ENCODE measurements at regions not wholly inside any gene's neighbourhood (a gene's known extent, or its start where the extent isn't known, plus 50 kb on each side); places are given as distances from the start of the nearest gene placed in this dataset.

- no peaks in the 10 kb centered on the region for H3K9me1 ChIP-seq (ENCODE audit: control insufficient read depth, extremely low read depth, insufficient read depth, low read length)
- H2AFZ ChIP-seq (ENCODE audit: control insufficient read depth, low read length), result no peak overlapping the region
- dilution Hi-C loops (cut with MboI; ENCODE audit: extremely low pct_ligation_motif_present, low sequenced_read_pairs), result no loop called here
- no peak for TF ChIP-seq EZH2 (IDR thresholded peaks at IDR 0.05; ENCODE audit: low read length)
- TF ChIP-seq CTCF (optimal IDR thresholded peaks at IDR 0.05 in 1 of 3, IDR thresholded peaks at IDR 0.05 in 1 of 3, conservative IDR thresholded peaks at IDR 0.05 in 1 of 3; ENCODE audit: extremely low read depth in 1 of 3, insufficient read depth in 2 of 3, low read length in 3 of 3), result no peak
- no peaks in the 10 kb centered on the region for H4K20me1 ChIP-seq (ENCODE audit: control insufficient read depth, extremely low read depth, insufficient read depth, low read length)
- no peaks in the 10 kb centered on the region for H3K9me3 ChIP-seq (ENCODE audit: control insufficient read depth, low read depth, low read length)
- FAIRE-seq (no peak), DNase-seq (ENCODE audit: low read depth, low spot score) (no peak)
- peaks cover 4% of the 10 kb centered on the region for H3K27me3 ChIP-seq (ENCODE audit: control insufficient read depth, extremely low read depth, insufficient read depth, low read length)
- no peak overlapping the region for H3K4me2 ChIP-seq (ENCODE audit: control insufficient read depth, extremely low read depth, insufficient read depth, low read depth, low read length)
- no peak overlapping the region for H3K27ac ChIP-seq (ENCODE audit: control insufficient read depth, insufficient read depth, low read length)
- no peaks in the 10 kb centered on the region for H3K36me3 ChIP-seq (ENCODE audit: control insufficient read depth in 2 of 2, extremely low read depth in 1 of 2, insufficient read depth in 2 of 2, low read length in 2 of 2)
- no peaks in the 10 kb centered on the region for H3K4me1 ChIP-seq (ENCODE audit: control insufficient read depth, extremely low read depth, insufficient read depth, low read length)
- no peaks in the 10 kb centered on the region for H3K79me2 ChIP-seq (ENCODE audit: control insufficient read depth, insufficient read depth, low read length)
- H3K9ac ChIP-seq (ENCODE audit: control insufficient read depth, extremely low read depth, insufficient read depth, low read length), result no peak overlapping the region
- H3K4me3 ChIP-seq (ENCODE audit: control insufficient read depth in 2 of 3, extremely low read depth in 1 of 3, insufficient read depth in 2 of 3, low read depth in 1 of 3, low read length in 3 of 3), result no peak overlapping the region
Observed at GRCh38 chr5:135222171-135222681, 176.8 kb downstream of the MACROH2A1 start.

- FAIRE-seq (no peak), DNase-seq (ENCODE audit: low read depth, low spot score) (no peak)
- H3K36me3 ChIP-seq (ENCODE audit: control insufficient read depth in 2 of 2, extremely low read depth in 1 of 2, insufficient read depth in 2 of 2, low read length in 2 of 2), result no peaks in the 10 kb centered on the region
- H3K4me2 ChIP-seq (ENCODE audit: control insufficient read depth, extremely low read depth, insufficient read depth, low read depth, low read length), result no peak overlapping the region
- H3K4me3 ChIP-seq (ENCODE audit: control insufficient read depth in 2 of 3, extremely low read depth in 1 of 3, insufficient read depth in 2 of 3, low read depth in 1 of 3, low read length in 3 of 3), result no peak overlapping the region
- H3K9me3 ChIP-seq (ENCODE audit: control insufficient read depth, low read depth, low read length), result no peaks in the 10 kb centered on the region
- dilution Hi-C loops (cut with MboI; ENCODE audit: extremely low pct_ligation_motif_present, low sequenced_read_pairs), result no loop called here
- TF ChIP-seq CTCF (optimal IDR thresholded peaks at IDR 0.05 in 1 of 3, IDR thresholded peaks at IDR 0.05 in 1 of 3, conservative IDR thresholded peaks at IDR 0.05 in 1 of 3; ENCODE audit: extremely low read depth in 1 of 3, insufficient read depth in 2 of 3, low read length in 3 of 3) (no peak), EZH2 (IDR thresholded peaks at IDR 0.05; ENCODE audit: low read length) (no peak)
- no peaks in the 10 kb centered on the region for H3K4me1 ChIP-seq (ENCODE audit: control insufficient read depth, extremely low read depth, insufficient read depth, low read length)
- H3K9ac ChIP-seq (ENCODE audit: control insufficient read depth, extremely low read depth, insufficient read depth, low read length), result no peak overlapping the region
- H3K27me3 ChIP-seq (ENCODE audit: control insufficient read depth, extremely low read depth, insufficient read depth, low read length), result peaks cover 4% of the 10 kb centered on the region
- no peak overlapping the region for H3K27ac ChIP-seq (ENCODE audit: control insufficient read depth, insufficient read depth, low read length)
- no peaks in the 10 kb centered on the region for H3K9me1 ChIP-seq (ENCODE audit: control insufficient read depth, extremely low read depth, insufficient read depth, low read length)
- no peaks in the 10 kb centered on the region for H4K20me1 ChIP-seq (ENCODE audit: control insufficient read depth, extremely low read depth, insufficient read depth, low read length)
- no peaks in the 10 kb centered on the region for H3K79me2 ChIP-seq (ENCODE audit: control insufficient read depth, insufficient read depth, low read length)
- no peak overlapping the region for H2AFZ ChIP-seq (ENCODE audit: control insufficient read depth, low read length)
Observed at GRCh38 chr5:135221696-135222095, 177.3 kb downstream of the MACROH2A1 start.
